HG03175 (cell line): ENCODE measurements at regions not wholly inside any gene's neighbourhood (a gene's known extent, or its start where the extent isn't known, plus 50 kb on each side); places are given as distances from the start of the nearest gene placed in this dataset.
"Not testable (repeated sequence)": the region's sequence is repeated elsewhere in the genome, so short reads cannot be mapped to it uniquely, and the experiment has no call there.

Source experiments
- ATAC-seq: cut with Tn5 transposase; IDR thresholded peaks from one replicate; pipeline ENCODE4 v1.9.1; 2021; ENCODE audit warnings: mild to moderate bottlenecking, moderate library complexity; ENCODE audit not compliant: unreplicated experiment

- ATAC-seq = no peak
Observed at GRCh38 chr4:129842096-129842495, 746.1 kb downstream of the C4orf33 start.

- ATAC-seq = no peak
Observed at GRCh38 chr4:129852434-129852833, 756.5 kb downstream of the C4orf33 start.

DNA sequence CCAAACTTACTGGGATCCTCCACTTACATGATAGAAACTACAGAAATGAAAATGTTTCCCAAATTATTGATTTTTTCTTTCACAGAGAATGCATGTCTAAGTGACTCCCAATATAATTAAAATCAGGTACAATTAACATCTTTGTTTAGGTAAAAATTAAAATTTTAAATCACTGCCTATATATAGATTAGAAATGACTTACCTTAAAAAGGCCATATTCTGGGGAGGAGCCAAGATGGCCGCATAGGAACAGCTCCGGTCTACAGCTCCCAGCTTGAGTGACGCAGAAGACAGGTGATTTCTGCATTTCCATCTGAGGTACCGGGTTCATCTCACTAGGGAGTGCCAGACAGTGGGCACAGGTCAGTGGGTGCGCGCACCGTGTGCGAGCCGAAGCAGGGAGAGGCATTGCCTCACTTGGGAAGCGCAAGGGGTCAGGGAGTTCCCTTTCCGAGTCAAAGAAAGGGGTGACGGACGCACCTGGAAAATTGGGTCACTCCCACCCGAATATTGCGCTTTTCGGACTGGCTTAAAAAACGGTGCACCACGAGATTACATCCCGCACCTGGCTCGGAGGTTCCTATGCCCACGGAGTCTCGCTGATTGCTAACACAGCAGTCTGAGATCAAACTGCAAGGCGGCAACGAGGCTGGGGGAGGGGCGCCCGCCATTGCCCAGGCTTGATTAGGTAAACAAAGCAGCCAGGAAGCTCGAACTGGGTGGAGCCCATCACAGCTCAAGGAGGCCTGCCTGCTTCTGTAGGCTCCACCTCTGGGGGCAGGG lies 757.9 kb downstream of the C4orf33 start:
- not testable (repeated sequence) for ATAC-seq

DNA sequence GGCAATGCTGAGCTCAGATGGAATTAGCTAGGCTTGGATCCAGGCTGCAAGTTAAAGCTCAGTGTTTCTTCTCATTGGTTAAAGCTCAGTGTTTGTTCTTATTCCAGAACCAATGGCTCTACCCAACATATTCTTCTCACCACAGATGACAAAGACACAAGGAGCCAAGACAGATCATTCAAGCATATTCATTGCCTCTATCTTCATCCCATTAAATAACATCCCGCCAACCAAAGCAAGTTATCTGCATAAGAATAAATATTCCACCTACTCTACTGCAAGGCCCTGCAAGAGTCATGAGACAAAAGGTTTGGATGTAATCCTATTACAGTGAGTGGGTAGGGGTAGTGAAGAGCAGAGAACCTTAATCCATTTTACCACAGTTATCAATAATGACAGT lies 766.5 kb downstream of the C4orf33 start:
- no peak for ATAC-seq

DNA sequence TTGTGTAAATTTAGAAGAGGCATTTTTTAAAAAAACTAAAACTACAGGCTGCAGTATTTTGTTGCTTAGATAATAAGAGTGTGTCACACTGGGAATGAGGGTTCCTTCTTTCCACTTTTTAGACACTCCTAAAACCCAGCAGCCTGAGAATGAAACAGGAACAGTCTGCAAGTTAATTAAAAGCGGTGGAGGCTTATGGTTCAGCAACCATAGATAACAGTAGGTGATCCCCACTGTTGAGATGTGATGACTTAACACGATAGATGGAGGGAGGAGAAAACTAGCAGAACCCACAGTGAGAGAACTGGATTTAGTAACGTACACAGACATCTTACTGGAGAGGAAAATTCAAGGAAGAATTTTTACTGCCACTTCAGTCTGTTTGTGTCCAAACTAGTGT lies 767.3 kb downstream of the C4orf33 start:
- no peak for ATAC-seq

DNA sequence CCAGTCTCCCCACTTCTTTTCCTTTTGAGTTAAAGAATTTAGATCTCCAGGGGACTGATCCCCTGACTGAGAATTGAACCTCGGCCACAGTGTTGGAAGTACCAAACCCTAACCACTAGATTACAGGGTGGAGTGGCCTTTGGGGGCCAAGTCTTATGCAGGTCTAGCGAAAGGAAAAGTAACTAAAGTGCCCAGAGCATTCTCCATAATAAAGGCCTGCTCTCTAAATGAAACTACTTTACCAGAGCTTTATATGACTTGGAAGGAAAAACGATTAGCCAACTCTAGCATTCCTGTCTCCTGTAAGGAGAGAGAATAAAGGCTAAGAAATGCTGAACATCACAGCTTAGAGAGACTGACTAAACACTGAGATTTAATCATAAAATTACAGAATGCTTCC lies 788.0 kb downstream of the C4orf33 start:
- no peak for ATAC-seq

DNA sequence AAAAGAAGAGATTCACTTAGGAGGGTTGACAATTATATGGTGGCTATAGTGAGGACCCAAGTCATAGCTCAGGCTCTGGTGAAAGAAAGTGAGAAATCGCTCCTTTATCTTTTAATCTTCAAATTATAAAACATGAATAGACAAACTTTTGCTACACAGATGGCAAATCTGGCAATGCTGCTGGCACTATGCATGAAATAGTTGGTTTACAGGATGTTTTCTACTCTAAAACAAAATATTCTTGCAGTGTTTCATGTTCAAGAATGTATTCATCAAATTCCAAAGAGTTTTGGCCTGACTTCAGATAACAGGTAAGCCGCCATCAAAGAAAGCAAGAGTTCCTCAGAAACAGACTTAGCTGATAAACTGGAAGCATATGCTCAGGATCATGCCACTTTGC lies 801.2 kb downstream of the C4orf33 start:
- ATAC-seq = no peak

- no peak for ATAC-seq
Observed at GRCh38 chr4:129899849-129900248, 803.9 kb downstream of the C4orf33 start.

GRCh38 chr4:129900430-129900953 lies 804.5 kb downstream of the C4orf33 start:
- no peak for ATAC-seq

- ATAC-seq = no peak
Observed at GRCh38 chr4:129901205-129901604, 805.3 kb downstream of the C4orf33 start.

- ATAC-seq = no peak
Observed at GRCh38 chr4:129903861-129904260, 807.9 kb downstream of the C4orf33 start.

DNA sequence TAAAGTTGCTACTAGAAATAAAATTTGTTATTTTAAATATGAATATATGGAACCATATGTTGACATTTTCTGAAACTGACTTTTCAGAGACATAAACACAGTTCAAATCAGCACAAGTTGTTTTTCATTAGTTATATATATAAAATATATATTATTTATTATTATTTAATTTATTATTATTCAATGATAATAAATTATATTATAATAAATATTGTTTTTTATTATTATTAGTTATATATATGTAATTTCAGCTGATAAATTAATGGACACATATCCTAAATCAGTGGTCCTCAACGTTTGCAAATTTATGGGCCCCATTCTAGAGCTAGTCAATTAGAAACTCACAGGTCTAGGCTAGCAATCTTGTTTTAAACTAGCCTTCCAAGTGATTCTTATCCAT lies 809.3 kb downstream of the C4orf33 start:
- ATAC-seq = no peak

DNA sequence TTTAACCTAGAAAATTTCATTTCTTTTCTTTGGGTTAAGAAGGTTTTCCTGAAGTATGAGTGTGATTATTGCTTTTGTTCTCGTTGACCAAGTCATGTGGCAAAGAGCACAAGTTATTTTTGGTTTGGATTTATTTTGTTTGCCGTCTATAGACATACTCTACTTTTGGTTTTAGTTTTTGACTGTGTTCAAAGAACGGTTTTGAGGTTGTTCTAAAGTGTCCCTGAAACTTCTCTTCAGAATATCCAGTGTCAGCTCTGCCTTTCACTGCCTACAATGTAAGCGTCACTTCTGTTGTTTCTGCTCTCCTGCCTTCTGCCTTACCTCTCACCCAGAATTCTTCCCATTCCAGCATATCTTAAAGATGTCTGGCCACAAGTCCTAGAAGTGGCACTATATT lies 812.2 kb downstream of the C4orf33 start:
- ATAC-seq = no peak

DNA sequence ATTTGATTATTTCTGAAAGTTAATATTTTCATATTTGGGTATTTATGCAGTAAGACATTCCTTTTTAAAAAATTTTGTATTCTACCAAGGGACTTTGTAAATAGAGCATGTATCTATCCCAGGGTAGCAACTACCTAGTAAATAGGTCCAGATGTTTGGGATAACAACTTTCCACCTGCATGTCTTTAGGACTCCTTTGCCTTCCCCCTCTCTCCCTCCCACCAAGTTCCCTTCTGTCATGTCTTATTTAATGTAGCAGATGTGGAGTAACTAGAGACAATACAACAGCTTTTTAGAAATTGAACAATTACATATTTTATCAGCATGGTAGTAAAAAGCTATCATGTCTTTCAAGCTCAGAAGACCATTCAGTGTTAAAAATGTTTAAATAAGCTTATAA lies 821.0 kb downstream of the C4orf33 start:
- ATAC-seq = no peak

DNA sequence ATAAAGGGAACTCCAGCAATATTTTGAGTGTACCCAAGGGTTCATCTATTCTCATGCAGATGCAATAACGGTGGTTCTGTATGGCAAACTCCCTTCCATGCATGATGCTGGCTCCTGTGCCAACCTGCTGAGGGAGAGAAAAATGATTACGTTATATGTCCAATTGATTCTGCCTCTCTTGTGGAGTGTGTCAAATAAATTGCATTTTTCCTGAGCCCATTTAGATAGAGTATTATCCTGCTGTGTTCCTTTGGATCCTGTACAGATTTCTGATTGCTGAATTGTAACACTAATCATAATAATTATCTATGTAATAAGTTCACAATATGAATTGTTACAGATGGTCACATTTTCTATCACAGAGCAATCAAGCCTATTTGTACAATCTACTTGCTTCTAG lies 821.7 kb downstream of the C4orf33 start:
- no peak for ATAC-seq

DNA sequence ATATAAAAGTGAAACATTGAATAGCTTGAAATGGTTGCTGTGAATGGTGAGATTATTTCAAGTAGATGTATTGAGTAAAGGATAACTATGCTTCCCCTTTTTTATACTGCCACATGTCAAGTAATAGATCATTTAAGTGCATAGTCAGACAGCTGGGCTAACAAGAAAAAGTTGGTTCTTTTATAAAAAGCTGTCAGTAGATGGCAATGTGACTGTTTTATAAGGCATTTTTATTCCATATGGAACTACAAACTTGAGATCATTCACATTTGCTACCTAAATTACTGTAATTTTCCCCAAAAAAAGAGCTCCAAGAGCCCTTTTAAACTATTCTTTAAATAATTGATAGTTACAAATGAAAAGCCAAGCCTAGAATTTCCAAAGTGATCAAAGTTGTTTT lies 831.0 kb downstream of the C4orf33 start:
- ATAC-seq = no peak

DNA sequence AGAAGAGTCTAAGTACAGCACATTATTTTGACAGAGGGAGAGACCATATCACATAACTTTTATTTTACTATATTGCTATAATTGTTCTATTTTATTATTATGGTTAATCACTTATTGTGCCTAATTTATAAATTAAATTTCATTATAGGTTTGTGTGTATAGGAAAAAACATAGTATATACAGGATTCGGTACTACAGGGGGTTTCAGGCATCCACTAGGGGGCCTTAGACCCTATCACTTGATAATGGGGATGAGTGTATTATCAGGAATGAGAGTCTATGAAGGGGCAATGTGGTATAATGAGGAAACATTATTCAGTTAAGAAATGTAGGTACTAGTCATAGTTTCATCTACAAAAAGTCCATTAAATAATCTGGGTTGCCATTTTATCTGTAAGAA lies 833.1 kb downstream of the C4orf33 start:
- ATAC-seq = peak; percentile 65

DNA sequence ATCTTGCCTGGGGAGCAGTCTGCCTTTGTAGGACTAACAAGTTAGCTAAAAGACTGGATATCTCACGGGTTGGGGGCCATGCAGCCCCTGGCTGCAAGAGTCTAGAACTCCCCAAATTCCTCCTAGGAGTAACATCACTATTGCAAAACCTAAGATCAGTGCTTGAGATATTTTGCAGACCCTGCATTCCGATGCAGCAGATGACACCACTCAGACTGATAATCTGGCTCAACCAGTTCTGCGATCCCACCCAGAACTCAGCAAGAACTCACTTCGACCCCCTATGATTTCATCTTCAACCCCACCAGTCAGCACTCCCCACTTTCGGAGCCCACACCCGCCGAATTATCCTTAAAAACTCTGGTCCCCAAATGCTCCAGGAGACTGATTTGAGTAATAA lies 834.0 kb downstream of the C4orf33 start:
- no peak for ATAC-seq

DNA sequence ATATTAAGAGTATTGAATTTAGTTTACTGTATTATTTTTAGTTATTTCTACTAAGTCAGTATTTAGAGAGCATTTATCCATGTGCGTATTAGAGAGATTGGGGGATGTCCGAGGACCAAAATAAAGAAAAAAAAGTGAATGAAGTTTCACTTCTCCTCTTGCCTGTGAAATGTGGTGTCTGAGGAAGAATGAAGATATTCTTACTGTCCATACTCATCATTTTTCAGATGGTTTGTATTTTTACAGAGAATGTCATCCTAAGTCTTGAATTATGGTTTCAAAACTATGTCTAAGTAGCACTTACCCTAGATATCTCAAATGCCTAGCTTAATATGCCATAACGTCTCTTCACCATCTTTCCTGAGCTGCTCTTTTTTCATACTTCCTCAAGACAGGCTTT lies 854.3 kb downstream of the C4orf33 start:
- ATAC-seq = no peak

GRCh38 chr4:129966175-129966574 lies 870.2 kb downstream of the C4orf33 start:
- peak; percentile 85 for ATAC-seq

GRCh38 chr4:129968366-129968765 lies 872.4 kb downstream of the C4orf33 start:
- no peak for ATAC-seq

DNA sequence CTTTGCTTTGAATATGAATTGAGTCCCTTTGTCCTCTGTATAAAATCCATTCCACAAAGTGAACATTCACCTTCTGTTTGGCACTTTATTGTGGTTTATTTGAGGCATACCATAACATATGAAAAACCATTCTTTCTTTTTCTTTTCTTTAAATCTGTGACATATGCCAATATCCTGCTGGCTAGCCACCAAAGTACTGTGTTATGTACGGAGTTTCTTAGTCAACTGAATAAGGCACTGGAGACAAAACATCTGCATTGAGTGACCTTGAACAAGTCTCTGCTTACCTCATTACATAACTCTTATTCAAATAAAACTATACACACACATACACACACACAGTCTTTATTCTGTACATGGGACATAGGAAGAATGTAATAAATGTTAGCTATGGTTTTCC lies 872.8 kb downstream of the C4orf33 start:
- ATAC-seq = no peak

DNA sequence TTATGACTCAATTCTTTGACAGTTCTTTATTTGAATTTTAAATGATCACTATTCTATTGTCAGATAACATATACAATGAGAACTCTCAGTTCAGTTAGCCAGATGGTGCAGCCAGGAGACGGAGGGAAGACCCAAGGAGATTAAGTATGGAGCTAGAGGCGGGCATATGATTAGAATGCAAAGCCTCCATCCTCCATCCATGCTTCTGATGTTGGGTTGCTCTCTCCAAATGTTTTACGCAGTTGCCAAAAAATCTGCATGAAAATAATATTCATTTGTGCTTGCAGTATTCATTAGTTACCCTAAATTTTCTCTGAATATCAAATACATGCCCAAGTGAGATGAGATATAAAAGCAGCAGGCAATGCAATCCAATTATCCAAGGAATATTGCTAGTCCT lies 874.8 kb downstream of the C4orf33 start:
- ATAC-seq = no peak
